ENCODE measurements at regions not wholly inside any gene's neighbourhood (a gene's known extent, or its start where the extent isn't known, plus 50 kb on each side); places are given as distances from the start of the nearest gene placed in this dataset.

GRCh38 chr6:94559829-94560537 lies 1017.4 kb upstream of the MANEA start:
- TF ChIP-seq EP300 (IDR thresholded peaks at IDR 0.05) = no peak
- TF ChIP-seq, protein P1, sequence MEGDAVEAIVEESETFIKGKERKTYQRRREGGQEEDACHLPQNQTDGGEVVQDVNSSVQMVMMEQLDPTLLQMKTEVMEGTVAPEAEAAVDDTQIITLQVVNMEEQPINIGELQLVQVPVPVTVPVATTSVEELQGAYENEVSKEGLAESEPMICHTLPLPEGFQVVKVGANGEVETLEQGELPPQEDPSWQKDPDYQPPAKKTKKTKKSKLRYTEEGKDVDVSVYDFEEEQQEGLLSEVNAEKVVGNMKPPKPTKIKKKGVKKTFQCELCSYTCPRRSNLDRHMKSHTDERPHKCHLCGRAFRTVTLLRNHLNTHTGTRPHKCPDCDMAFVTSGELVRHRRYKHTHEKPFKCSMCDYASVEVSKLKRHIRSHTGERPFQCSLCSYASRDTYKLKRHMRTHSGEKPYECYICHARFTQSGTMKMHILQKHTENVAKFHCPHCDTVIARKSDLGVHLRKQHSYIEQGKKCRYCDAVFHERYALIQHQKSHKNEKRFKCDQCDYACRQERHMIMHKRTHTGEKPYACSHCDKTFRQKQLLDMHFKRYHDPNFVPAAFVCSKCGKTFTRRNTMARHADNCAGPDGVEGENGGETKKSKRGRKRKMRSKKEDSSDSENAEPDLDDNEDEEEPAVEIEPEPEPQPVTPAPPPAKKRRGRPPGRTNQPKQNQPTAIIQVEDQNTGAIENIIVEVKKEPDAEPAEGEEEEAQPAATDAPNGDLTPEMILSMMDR (IDR thresholded peaks at IDR 0.05) = no peak

Data from tibial nerve (tissue), 4 donors.